Activated CD4-positive, alpha-beta T cell treated with anti-CD3 and anti-CD28 coated beads, Interleukin-2, amount 50 U/mL, for 48 hours (primary cell): ENCODE measurements at regions not wholly inside any gene's neighbourhood (a gene's known extent, or its start where the extent isn't known, plus 50 kb on each side); places are given as distances from the start of the nearest gene placed in this dataset.
"Not testable (repeated sequence)": the region's sequence is repeated elsewhere in the genome, so short reads cannot be mapped to it uniquely, and the experiment has no call there.

ENCODE experiments used
- DNase-seq, 2 experiments: peaks; one replicate each; pipeline ENCODE4 v3.0.0-alpha.2; 2020

DNA sequence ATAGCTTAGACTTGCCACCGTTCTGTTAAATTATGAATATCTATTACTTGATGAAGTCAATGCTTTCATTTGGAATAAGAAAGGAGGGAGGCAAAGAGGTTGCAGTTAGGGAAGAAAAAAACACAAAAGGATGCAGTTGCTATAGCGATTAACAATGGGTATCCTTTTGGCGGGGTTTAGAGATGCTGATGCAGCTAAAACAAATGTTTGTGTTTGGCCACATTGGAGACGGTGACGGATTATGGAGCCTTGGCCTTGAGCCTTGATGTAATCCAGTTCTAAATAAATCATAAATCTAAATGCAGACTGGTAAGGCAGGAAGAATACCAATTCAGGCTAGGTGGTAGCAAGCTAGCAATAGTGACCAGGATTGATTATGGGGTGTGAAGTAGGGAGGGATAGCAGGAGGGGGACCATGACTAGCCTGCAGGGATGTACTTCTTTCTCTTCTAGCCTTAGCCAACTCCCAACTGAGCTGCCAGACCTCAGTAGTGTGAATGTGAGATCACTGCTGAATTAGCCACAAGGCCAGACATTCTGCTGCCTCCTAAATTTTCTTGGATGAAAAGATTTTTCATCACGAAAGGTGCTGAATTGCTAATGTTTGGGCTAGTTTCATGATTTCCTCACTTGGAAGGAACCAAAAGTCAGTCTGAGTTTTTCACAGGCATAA lies 160.3 kb downstream of the TLR4 start:
- DNase-seq, result no peak

DNA sequence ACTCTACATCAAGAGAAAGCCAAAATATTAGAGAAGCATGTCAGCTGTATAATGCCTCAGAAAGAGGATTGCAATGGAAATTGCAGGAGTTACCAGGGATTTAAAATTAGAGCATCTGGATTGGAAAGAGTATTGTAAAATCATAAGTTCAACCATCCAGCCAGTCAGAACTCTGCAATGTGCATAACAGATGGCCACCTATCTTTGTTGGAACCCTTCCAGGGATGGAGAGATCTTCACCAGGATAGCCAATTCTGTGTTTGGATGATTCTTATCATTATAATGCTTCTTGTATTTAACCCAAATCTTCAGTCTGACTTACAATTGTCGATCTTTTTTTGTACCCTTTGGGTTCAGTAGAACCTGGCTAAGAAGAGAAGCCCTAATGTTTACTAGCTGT lies 164.4 kb downstream of the TLR4 start:
- no peak for DNase-seq

DNA sequence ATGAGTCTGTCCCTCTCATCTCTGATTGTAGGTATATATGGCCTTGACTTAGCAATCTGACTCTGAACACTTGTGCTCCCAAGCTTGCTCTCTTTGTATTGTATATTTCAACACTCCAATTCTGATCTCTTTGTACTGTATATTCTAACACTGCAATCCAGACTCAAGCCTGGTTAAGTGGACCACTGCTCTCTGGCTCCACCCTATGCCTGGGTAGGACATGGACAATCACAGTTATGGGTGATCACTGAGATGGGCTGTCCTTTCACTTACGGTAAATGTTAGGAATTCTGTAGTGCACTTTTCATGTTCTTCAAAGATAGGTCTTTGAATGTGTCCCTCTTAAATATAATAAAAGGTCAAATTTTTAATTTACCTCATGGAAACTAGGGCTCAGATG lies 165.1 kb downstream of the TLR4 start:
- no peak for DNase-seq

DNA sequence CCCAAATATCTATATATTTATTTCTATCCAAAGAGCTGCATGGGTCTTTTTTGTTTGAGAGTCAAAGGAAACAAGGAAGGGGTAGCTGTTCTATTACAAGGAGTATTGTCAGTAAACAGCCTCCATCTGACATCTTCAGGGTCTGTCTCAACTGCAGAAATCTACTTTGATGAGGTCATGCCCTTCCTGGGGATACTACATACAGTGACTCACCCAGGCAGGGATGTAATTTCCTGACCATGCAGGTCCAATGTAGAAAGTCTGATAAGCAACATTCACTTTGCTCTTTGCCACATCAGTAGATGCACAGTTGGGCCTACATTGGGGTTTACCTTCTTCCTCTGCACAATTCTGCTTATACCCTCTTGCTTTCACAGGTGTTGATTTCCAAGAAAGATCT lies 165.5 kb downstream of the TLR4 start:
- DNase-seq, result no peak

GRCh38 chr9:117873664-117874063 lies 169.5 kb downstream of the TLR4 start:
- DNase-seq, result no peak

DNA sequence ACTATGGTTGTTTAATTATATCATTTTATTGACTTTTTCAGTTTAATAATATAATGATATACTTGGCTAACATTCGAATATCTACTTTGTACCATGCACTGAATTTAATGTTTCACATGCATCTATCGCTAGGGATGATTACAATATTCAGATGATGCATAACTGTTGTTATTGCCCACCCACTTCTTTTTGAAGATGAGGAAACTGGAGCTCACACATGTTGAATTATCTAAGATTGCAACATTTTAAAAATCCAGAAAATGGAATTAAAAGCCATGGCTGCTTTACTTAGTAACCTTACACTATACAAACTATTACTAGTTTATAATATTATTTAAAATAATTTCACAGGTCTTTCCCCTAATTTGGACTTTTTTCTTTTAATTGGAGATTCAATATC lies 171.7 kb downstream of the TLR4 start:
- no peak for DNase-seq

- DNase-seq, result no peak
Measured at GRCh38 chr9:117882171-117882570, 178.0 kb downstream of the TLR4 start.

GRCh38 chr9:117886616-117887015 lies 182.4 kb downstream of the TLR4 start:
- DNase-seq, result no peak

- no peak for DNase-seq
Measured at GRCh38 chr9:117887383-117887782, 183.2 kb downstream of the TLR4 start.

DNA sequence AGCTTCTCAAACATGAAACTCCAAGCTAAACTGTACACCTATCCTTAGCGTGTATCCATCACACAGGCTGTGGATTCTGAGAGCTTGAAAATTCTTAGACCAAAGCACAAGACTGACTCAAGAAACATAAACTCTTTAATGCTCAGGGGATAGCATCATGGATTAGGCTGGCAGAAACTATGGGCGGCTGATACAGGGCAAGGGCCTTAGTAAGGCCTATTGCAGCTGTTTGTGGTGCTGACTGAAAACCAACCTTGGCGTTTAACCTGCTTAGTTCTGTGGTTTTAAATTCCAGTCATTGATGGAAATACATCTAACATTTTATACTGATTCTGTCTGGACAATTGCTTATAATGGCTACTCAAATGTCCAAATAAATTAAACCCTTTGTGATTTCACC lies 183.7 kb downstream of the TLR4 start:
- no peak for DNase-seq

GRCh38 chr9:117903453-117903852 lies 199.2 kb downstream of the TLR4 start:
- no peak for DNase-seq

- no peak for DNase-seq
Measured at GRCh38 chr9:117906763-117907162, 202.6 kb downstream of the TLR4 start.

DNA sequence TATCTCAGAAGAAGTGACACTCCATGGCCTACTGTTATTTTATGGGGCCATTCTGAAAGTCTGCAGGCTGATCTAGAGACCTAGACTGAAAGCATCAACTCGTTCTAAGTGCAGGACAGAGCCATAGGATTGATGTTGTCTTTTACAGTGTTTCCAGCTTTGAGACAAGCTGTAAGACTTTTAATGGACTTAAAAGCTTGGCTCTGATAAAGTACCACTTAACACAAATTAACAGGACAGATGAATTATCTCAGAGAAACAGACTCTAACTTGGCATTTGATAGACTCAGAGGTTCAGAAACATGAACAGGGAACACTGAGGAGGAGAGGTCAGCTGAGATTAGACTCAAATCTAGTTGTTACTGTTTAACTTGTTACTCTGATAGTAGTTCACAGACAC lies 203.2 kb downstream of the TLR4 start:
- DNase-seq, result no peak

GRCh38 chr9:117916291-117916690 lies 212.1 kb downstream of the TLR4 start:
- no peak for DNase-seq

DNA sequence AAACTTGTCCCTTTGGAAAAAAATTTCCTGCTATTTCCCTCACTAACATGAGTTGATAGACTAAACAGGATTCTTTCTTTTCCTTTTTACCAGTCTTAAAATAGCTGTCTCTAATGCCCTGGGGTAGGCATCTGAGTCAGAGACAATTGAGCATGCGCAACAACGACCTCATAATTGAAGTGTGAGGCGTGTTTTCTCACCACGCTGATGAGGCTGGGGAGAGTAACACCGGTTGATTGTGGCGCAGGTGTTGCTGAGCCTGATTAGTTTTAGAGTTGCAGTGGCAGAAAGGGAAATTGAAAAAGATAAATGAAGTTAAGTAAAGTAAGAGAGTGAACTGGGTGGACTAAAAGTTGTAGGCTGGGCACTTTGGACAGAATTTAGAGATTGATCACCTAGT lies 213.7 kb downstream of the TLR4 start:
- no peak for DNase-seq

DNA sequence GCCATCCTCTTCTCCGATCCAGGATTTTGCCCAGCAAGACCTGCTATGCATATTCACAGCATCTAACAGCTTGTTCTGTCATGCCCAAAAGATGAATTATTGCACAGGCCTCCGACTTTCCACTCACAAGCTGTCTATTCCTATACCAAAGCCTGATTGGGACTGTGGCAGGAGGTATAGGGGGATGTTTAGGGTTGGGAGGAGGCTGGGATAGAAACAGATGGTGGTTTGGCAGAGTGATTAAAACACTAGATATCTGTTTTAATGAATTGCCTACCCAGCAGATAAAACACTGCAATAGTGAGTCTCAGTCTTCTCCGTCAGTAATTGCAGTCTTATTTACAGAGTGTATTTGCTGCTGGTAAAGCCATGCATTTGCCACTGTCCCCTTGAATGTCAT lies 215.3 kb downstream of the TLR4 start:
- no peak for DNase-seq

- DNase-seq, result no peak
Measured at GRCh38 chr9:117926031-117926658, 221.9 kb downstream of the TLR4 start.

- DNase-seq, result no peak
Measured at GRCh38 chr9:117927354-117927753, 223.2 kb downstream of the TLR4 start.

GRCh38 chr9:117929868-117930267 lies 225.7 kb downstream of the TLR4 start:
- DNase-seq, result no peak

- no peak for DNase-seq
Measured at GRCh38 chr9:117932585-117932984, 228.4 kb downstream of the TLR4 start.

- no peak for DNase-seq
Measured at GRCh38 chr9:117936185-117937130, 232.3 kb downstream of the TLR4 start.

DNA sequence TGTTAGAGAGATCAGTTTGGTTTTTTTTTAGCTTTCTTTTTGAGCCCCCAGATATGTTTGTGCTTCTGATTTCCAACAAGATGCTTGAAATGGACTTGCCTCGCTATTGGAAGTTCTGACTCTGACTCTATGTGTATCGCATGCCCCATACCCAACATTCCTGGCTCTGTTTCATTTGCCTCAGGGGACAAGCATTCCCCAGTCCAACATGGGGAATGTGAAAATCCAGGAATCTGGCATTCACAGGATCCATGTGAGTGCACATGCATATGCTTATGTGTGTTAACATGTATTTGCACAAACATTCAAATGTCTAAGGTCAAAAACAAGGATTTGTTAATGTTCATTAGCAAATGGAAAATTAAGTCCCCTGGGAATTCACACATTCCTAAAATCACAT lies 233.9 kb downstream of the TLR4 start:
- no peak for DNase-seq

- no peak for DNase-seq
Measured at GRCh38 chr9:117938896-117939295, 234.7 kb downstream of the TLR4 start.

GRCh38 chr9:117944750-117945149 lies 240.5 kb downstream of the TLR4 start:
- DNase-seq, result not testable (repeated sequence)
